GM12865 (cell line): ENCODE measurements at regions not wholly inside any gene's neighbourhood (a gene's known extent, or its start where the extent isn't known, plus 50 kb on each side); places are given as distances from the start of the nearest gene placed in this dataset.
A peak's percentile ranks its signal among the peaks of the same experiment; 100 is the strongest.

Source experiments
- DNase-seq: peaks from one replicate; pipeline ENCODE4 v3.0.0; 2010; ENCODE audit warnings: low read depth
- H3K4me3 ChIP-seq: 2 replicates; pipeline ENCODE4 v1.5.1; 2011; ENCODE audit warnings: mild to moderate bottlenecking, low read depth, low read length, control low read depth
- CTCF ChIP-seq: IDR thresholded peaks from 2 replicates; pipeline ENCODE4 v1.5.1; 2011; ENCODE audit warnings: low read length, control low read depth, low read depth, inconsistent platforms; ENCODE audit not compliant: insufficient read depth; ENCODE audit errors: missing control alignments

- TF ChIP-seq CTCF: no peak
- DNase-seq: no peak
- H3K4me3 ChIP-seq: no peak overlapping the region
Observed at GRCh38 chr1:68326481-68326880, 94.2 kb upstream of the WLS start.

- no peak for DNase-seq
- no peak for TF ChIP-seq CTCF
- H3K4me3 ChIP-seq: no peak overlapping the region
Observed at GRCh38 chr1:68324316-68324715, 92.0 kb upstream of the WLS start.

GRCh38 chr1:68322837-68323687 lies 90.7 kb upstream of the WLS start:
- DNase-seq: no peak
- no peak for TF ChIP-seq CTCF

GRCh38 chr1:68322096-68322495 lies 89.8 kb upstream of the WLS start:
- no peak for DNase-seq
- no peak overlapping the region for H3K4me3 ChIP-seq
- TF ChIP-seq CTCF: no peak

More at GRCh38 chr1:68322837-68323687, 90.7 kb upstream of the WLS start:
- H3K4me3 ChIP-seq: no peak overlapping the region

- H3K4me3 ChIP-seq: no peak overlapping the region
- TF ChIP-seq CTCF: peak; percentile 53
- peak; percentile 54 for DNase-seq
Observed at GRCh38 chr1:68321084-68321685, 88.9 kb upstream of the WLS start.

GRCh38 chr1:68320349-68320748 lies 88.0 kb upstream of the WLS start:
- TF ChIP-seq CTCF: no peak
- no peak for DNase-seq
- H3K4me3 ChIP-seq: no peak overlapping the region

GRCh38 chr1:68319907-68320306 lies 87.6 kb upstream of the WLS start:
- no peak for DNase-seq
- TF ChIP-seq CTCF: no peak

More at GRCh38 chr1:68319907-68320306, 87.6 kb upstream of the WLS start:
- H3K4me3 ChIP-seq: no peak overlapping the region
